A673 (cell line): ENCODE measurements at regions not wholly inside any gene's neighbourhood (a gene's known extent, or its start where the extent isn't known, plus 50 kb on each side); places are given as distances from the start of the nearest gene placed in this dataset.

Experiments used
- CTCF ChIP-seq: fragments of 300-800, 200-600 bp; sonication (generic); conservative IDR thresholded peaks from 2 replicates; pipeline ENCODE4 v1.5.1; 2017; ENCODE audit warnings: low read depth, mild to moderate bottlenecking, antibody characterized with exemption, low read length, moderate library complexity, mixed read lengths
- EZH2 ChIP-seq: fragments of 200-600 bp; sonication (generic); IDR thresholded peaks from 2 replicates; pipeline ENCODE4 v1.6.1; 2017; ENCODE audit warnings: borderline replicate concordance, low read depth, mild to moderate bottlenecking, mixed read lengths, antibody characterized with exemption, low read length; ENCODE audit not compliant: poor library complexity, severe bottlenecking

GRCh38 chr5:125798307-125798706, 624.9 kb upstream of the GRAMD2B start:
- TF ChIP-seq CTCF (no peak), EZH2 (no peak)
